Thymus (tissue), 11 donors: ENCODE measurements at regions not wholly inside any gene's neighbourhood (a gene's known extent, or its start where the extent isn't known, plus 50 kb on each side); places are given as distances from the start of the nearest gene placed in this dataset.

ENCODE experiments used
- DNase-seq, 9 donors: peaks; one replicate each; pipeline ENCODE4 v3.0.0-alpha.2; 2013; ENCODE audit warnings: low spot score in 9 of 9, low read depth in 6 of 9, missing footprints in 1 of 9
- H3K27ac ChIP-seq, 2 donors: one replicate each; pipeline ENCODE4 v1.5.1; 2013; ENCODE audit warnings: control low read depth in 1 of 2, low read depth in 1 of 2, low read length in 1 of 2, mild to moderate bottlenecking in 1 of 2, moderate library complexity in 1 of 2
- H3K27me3 ChIP-seq, 2 donors: one replicate each; pipeline ENCODE4 v1.5.1; 2013; ENCODE audit warnings: low read length in 1 of 2; ENCODE audit not compliant: control insufficient read depth in 2 of 2, insufficient read depth in 1 of 2
- H3K36me3 ChIP-seq, 2 donors: one replicate each; pipeline ENCODE4 v1.5.1; 2013; ENCODE audit warnings: low read length in 1 of 2, mild to moderate bottlenecking in 1 of 2, moderate library complexity in 1 of 2; ENCODE audit not compliant: control insufficient read depth in 2 of 2, insufficient read depth in 2 of 2
- H3K4me1 ChIP-seq, 2 donors: one replicate each; pipeline ENCODE4 v1.5.1; 2013; ENCODE audit warnings: low read length in 2 of 2; ENCODE audit not compliant: control insufficient read depth in 2 of 2, insufficient read depth in 2 of 2
- H3K4me3 ChIP-seq, 2 donors: one replicate each; pipeline ENCODE4 v1.5.1; 2013; ENCODE audit warnings: low read length in 2 of 2, control low read depth in 1 of 2, mild to moderate bottlenecking in 1 of 2
- H3K9me3 ChIP-seq, 2 donors: one replicate each; pipeline ENCODE4 v1.5.1; 2013; ENCODE audit warnings: low read length in 1 of 2, mild to moderate bottlenecking in 1 of 2; ENCODE audit not compliant: control insufficient read depth in 2 of 2, insufficient read depth in 1 of 2
- WGBS: extraction: QIAGEN DNeasy Blood & Tissue Kit; methylation state at CpG from one replicate; pipeline ENCODE4 v1.1.7; 2013; 5-methylcytosine and 5-hydroxymethylcytosine counted together
- donor health status: healthy.

DNA sequence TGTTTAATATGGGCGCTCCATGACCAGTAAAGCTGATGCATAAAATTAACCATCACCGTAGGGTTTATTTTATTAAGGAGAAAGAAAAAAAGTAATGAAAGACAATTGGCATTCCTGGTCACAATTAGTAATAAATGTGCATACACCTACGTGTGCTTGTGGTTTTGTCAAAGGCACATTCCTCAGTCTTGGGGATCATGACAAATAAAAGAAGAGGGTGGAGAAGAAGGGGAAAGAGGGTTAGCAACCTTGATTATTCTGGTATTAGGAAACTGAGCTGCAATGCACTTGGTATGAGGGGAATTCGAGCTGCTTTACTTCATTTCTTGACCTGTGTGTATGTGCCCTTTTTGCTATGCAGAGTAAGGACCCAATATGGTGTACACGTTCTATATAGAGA is 1798.3 kb upstream of the PCDH7 start:
- Histone ChIP-seq H3K27me3 (no peaks in the 10 kb centered on the region), H3K9me3 (no peaks in the 10 kb centered on the region), H3K36me3 (no peaks in the 10 kb centered on the region), H3K4me1 (no peaks in the 10 kb centered on the region), H3K4me3 (no peak overlapping the region), H3K27ac (no peak overlapping the region)
- WGBS = 82% methylated on average over 5 of the region's 5 CpGs
- no peak for DNase-seq

GRCh38 chr4:28926156-28926555 is 1794.0 kb upstream of the PCDH7 start:
- Histone ChIP-seq H3K27ac (no peak overlapping the region), H3K36me3 (no peaks in the 10 kb centered on the region), H3K9me3 (no peaks in the 10 kb centered on the region)

GRCh38 chr4:28942631-28943030 is 1777.5 kb upstream of the PCDH7 start:
- Histone ChIP-seq H3K4me3 (no peak overlapping the region), H3K36me3 (no peaks in the 10 kb centered on the region), H3K9me3 (no peaks in the 10 kb centered on the region), H3K27ac (no peak overlapping the region), H3K4me1 (no peaks in the 10 kb centered on the region), H3K27me3 (no peaks in the 10 kb centered on the region)
- no peak for DNase-seq

More at GRCh38 chr4:28926156-28926555, 1794.0 kb upstream of the PCDH7 start:
- H3K4me1 ChIP-seq = no peaks in the 10 kb centered on the region
- no peak overlapping the region for H3K4me3 ChIP-seq
- DNase-seq = no peak
- H3K27me3 ChIP-seq = no peaks in the 10 kb centered on the region

DNA sequence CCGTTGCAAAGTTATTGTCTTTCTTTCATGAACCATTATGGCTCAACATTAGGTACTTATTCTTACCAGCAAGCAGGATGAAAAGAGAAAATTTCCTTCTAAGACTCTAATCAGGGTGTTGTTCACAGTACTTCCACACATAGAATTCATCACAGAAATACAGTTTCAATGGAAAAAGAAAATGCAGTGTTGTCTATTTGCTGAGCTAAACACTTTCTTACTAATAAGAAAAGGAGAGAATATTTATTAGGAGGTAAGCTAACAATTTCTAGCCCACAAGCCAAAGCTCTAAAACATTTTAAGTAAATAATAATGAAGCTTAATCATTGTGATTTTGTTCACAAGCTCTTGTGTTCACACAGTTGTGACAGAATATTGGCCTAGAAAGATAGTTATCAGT is 1772.8 kb upstream of the PCDH7 start:
- no peaks in the 10 kb centered on the region for H3K27me3 ChIP-seq
- WGBS = 78% methylated on average over 1 of the region's 1 CpG
- H3K4me1 ChIP-seq = no peaks in the 10 kb centered on the region
- H3K36me3 ChIP-seq = no peaks in the 10 kb centered on the region
- no peaks in the 10 kb centered on the region for H3K9me3 ChIP-seq
- no peak overlapping the region for H3K4me3 ChIP-seq
- DNase-seq = no peak
- no peak overlapping the region for H3K27ac ChIP-seq

DNA sequence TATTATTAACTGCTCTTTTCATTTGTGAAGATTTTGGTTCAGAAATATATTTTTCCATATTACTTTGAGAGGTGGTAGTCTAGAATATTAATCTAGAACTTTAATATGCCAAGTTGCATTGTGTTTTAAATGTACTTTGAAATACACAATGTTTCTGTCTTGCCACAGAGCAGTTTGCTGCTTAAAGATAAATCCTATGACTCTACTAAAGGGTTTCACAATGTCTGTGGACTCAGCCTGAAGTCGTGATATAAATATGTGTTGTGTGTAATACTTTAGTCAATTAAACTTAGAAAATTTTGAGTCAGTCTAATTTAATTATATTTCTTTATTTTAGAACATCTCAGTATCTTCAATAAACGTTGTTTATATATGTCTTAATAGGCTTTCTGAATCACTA is 1771.7 kb upstream of the PCDH7 start:
- WGBS = 81% methylated on average over 2 of the region's 2 CpGs
- Histone ChIP-seq H3K27ac (no peak overlapping the region), H3K27me3 (no peaks in the 10 kb centered on the region), H3K4me1 (no peaks in the 10 kb centered on the region), H3K9me3 (no peaks in the 10 kb centered on the region), H3K36me3 (no peaks in the 10 kb centered on the region), H3K4me3 (no peak overlapping the region)
- no peak for DNase-seq

GRCh38 chr4:28966982-28967381 is 1753.2 kb upstream of the PCDH7 start:
- Histone ChIP-seq H3K9me3 (no peaks in the 10 kb centered on the region), H3K27me3 (no peaks in the 10 kb centered on the region), H3K4me3 (no peak overlapping the region), H3K36me3 (no peaks in the 10 kb centered on the region), H3K27ac (no peak overlapping the region), H3K4me1 (no peaks in the 10 kb centered on the region)
- DNase-seq = no peak
- WGBS = 81% methylated on average over 4 of the region's 4 CpGs

DNA sequence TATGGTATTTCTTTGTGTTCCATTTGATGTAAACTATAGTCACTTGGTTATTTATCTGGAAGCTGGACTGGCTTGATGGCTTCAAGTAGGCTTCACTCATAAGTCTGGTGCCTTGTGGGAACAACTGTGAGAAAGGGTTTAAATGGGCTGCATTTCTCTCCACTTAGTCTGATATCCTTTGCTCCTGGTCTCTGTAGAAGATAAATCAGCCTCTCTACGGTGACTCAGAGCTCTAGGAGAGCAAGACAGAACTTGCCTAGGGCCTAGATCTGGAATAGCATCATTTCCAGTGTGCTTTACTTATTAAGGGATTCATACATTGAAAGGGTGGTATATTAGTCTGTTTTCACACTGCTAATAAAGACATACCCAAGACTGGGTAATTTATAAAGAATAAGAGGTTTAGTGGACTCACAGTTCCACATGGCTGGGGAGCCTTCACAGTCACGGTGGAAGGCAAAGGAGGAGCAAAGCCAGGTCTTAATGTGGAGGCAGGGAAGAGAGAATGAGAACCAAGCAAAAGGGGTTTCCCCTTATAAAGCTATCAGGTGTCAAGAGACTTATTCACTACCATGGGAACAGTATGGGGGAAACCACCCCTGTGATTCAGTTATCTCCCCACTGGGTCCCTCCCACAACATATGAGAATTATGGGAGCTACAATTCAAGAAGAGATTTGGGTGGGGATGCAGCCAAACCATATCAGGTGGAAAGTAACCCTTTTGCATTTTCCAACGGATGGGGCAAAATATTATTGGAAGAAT is 1746.4 kb upstream of the PCDH7 start:
- WGBS = 56% methylated on average over 3 of the region's 3 CpGs
- H3K9me3 ChIP-seq = no peaks in the 10 kb centered on the region
- no peaks in the 10 kb centered on the region for H3K4me1 ChIP-seq
- no peak for DNase-seq
- no peaks in the 10 kb centered on the region for H3K27me3 ChIP-seq
- no peaks in the 10 kb centered on the region for H3K36me3 ChIP-seq
- H3K4me3 ChIP-seq = no peak overlapping the region
- H3K27ac ChIP-seq = no peak overlapping the region

- no peak for DNase-seq
- WGBS = 93% methylated on average over 1 of the region's 1 CpG
- no peak overlapping the region for H3K4me3 ChIP-seq
Observed at GRCh38 chr4:28976369-28976768, 1743.8 kb upstream of the PCDH7 start.

GRCh38 chr4:29002151-29002550 is 1718.0 kb upstream of the PCDH7 start:
- Histone ChIP-seq H3K4me3 (no peak overlapping the region), H3K27ac (no peak overlapping the region), H3K9me3 (peaks cover 0 to 6% of the 10 kb centered on the region in 2 donors), H3K36me3 (no peaks in the 10 kb centered on the region), H3K27me3 (no peaks in the 10 kb centered on the region), H3K4me1 (no peaks in the 10 kb centered on the region)
- no peak for DNase-seq

More at GRCh38 chr4:28976369-28976768, 1743.8 kb upstream of the PCDH7 start:
- Histone ChIP-seq H3K27ac (no peak overlapping the region), H3K36me3 (no peaks in the 10 kb centered on the region), H3K27me3 (no peaks in the 10 kb centered on the region), H3K9me3 (no peaks in the 10 kb centered on the region), H3K4me1 (no peaks in the 10 kb centered on the region)
